Gastrocnemius medialis (tissue), 4 donors: ENCODE measurements at regions not wholly inside any gene's neighbourhood (a gene's known extent, or its start where the extent isn't known, plus 50 kb on each side); places are given as distances from the start of the nearest gene placed in this dataset.

ENCODE experiments used
- ATAC-seq, 2 donors: fragments of 150-250 bp; one replicate each; pipeline ENCODE4 v1.9.1; 2016
- DNase-seq, 2 donors: peaks; one replicate each; pipeline ENCODE4 v3.0.0-alpha.2; 2019
- H3K27ac ChIP-seq, 4 donors: fragments of 200-600 bp; sonication (generic); 1 replicate in 1 of 4; 2 replicates in 3 of 4; pipeline ENCODE4 v1.5.1; 2016 to 2018; ENCODE audit warnings: mild to moderate bottlenecking in 2 of 4, moderate library complexity in 1 of 4
- H3K27me3 ChIP-seq, 3 donors: fragments of 200-600 bp; sonication (generic) in 2 of 3; 1 replicate in 1 of 3; 2 replicates in 2 of 3; pipeline versions ENCODE4 v1.5.1 to v1.6.0; 2016 to 2019; ENCODE audit warnings: mild to moderate bottlenecking in 1 of 3, moderate library complexity in 1 of 3
- H3K36me3 ChIP-seq, 2 donors: fragments of 200-600 bp; sonication (generic) in 1 of 2; one replicate each; pipeline ENCODE4 v1.5.1; 2017 to 2018
- H3K4me1 ChIP-seq, 2 donors: fragments of 200-600 bp; sonication (generic) in 1 of 2; one replicate each; pipeline ENCODE4 v1.5.1; 2016 to 2017; ENCODE audit warnings: mild to moderate bottlenecking in 2 of 2
- H3K4me3 ChIP-seq, 4 donors: fragments of 200-600 bp; sonication (generic) in 3 of 4; 1 replicate in 1 of 4; 2 replicates in 3 of 4; pipeline ENCODE4 v1.5.1; 2016 to 2019; ENCODE audit warnings: mild to moderate bottlenecking in 2 of 4
- H3K9me3 ChIP-seq, 3 donors: fragments of 200-600 bp; sonication (generic) in 2 of 3; 1 replicate in 1 of 3; 2 replicates in 2 of 3; pipeline ENCODE4 v1.5.1; 2016 to 2019
- CTCF ChIP-seq, 5 experiments: fragments of 450-650 bp in 3 of 5; fragments of 200-600 bp in 2 of 5; sonication (generic) in 2 of 5; IDR thresholded peaks in 4 of 5; conservative IDR thresholded peaks in 1 of 5; 1 replicate in 4 of 5; 2 replicates in 1 of 5; pipeline ENCODE4 v1.5.1; 2016 to 2019; ENCODE audit warnings: antibody characterized with exemption in 5 of 5, mild to moderate bottlenecking in 3 of 5, moderate library complexity in 3 of 5
- POLR2A ChIP-seq, 2 donors: fragments of 450-650 bp; IDR thresholded peaks; one replicate each; pipeline ENCODE4 v1.6.1; 2017; ENCODE audit warnings: antibody characterized with exemption in 2 of 2, mild to moderate bottlenecking in 2 of 2, moderate library complexity in 2 of 2
- in situ Hi-C, 4 donors: fragments of 200-750 bp; cut with MboI; loops; one replicate each; pipeline versions ENCODE4 v1.15.0 to v1.8.0; 2017; ENCODE audit warnings: low sequenced_read_pairs in 4 of 4
- intact Hi-C: fragments of 100-400 bp; cut with DNase I; formaldehyde crosslinking; loops from one replicate; pipeline ENCODE4 v1.15.1; 2023; ENCODE audit warnings: low total_unique reads

DNA sequence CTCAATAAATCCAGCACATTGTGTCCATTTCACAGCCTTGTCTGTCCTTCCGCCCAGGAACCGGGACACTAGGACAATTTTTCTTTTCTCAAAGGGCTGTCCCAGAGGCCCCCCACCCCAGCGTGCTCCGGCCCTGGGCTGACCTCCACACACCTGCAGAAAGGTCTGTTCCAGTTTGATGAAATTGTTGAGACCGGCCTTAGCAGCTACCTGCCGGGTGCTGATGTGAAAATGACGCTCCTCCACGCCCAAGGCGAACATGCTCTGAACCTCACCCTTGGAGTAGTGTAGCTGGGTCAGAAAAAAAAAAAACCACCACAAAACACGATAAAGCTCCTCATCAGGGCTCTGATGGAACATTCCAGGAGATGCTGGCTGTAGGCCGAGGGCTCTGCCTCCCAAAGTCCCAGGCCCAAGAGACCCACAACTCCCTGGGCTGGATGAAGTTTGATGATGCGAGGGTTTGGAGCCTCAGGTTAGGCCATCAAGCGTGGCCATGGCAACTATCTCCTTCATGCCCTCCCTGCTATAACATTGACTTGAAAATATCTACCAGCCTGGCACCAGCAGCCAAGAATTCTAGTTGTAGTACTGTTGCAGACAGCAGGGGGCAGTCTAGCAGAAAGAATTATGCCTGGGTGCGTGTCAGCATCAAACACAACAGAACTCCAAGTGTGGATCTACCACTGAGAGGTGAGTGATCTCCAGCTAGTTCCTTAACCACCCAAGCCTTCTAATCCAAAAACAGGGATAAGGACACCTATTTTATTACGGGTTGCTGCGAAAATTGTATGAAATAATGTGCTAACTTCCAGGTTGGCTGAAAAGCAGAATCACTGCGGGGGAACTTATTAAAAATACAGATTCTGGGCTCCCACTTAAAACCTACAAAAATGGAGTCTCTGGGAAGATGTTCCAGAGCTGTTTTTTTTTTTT lies 62.1 kb downstream of the RMI2 start:
- intact Hi-C loops: loop anchor here (1.0 to 5.0 kb wide), 3 partner anchors 125 to 405 kb away; no protein-coding TSS in a partner anchor
- DNase-seq: peak; percentile 19 to 49
- H3K9me3 ChIP-seq: no peaks in the 10 kb centered on the region

DNA sequence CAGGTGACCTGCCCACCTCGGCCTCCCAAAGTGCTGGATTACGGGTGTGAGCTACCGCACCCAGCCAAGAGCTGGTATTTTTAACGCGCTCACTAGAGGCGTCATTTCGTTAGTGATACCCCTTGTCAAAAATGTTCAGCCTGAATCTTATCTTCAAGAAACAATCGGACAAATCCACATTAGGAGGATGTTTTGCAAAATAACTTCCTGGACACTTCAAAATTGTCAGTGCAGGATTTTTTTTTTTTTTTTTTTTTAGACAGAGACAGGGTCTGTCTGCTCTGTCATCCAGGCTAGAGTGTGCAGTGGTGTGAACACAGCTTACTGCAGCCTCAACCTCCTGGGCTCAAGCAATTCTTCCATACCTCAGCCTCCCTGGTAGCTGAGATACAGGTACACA lies 63.0 kb downstream of the RMI2 start:
- in situ Hi-C loops (loop anchor here in 1 of 4 donors (5.0 kb wide), 1 partner anchor 239 kb away; no protein-coding TSS in a partner anchor), intact Hi-C loops (loop anchor here (5.0 kb wide), 1 partner anchor 404 kb away; no protein-coding TSS in a partner anchor)
- TF ChIP-seq CTCF (IDR thresholded peaks at IDR 0.05 in 4 of 5, conservative IDR thresholded peaks at IDR 0.05 in 1 of 5): no peak
- TF ChIP-seq POLR2A (IDR thresholded peaks at IDR 0.05): no peak
- H3K4me1 ChIP-seq: no peaks in the 10 kb centered on the region
- H3K9me3 ChIP-seq: no peaks in the 10 kb centered on the region
- no peaks in the 10 kb centered on the region for H3K36me3 ChIP-seq
- ATAC-seq (no peak), DNase-seq (no peak)
- no peaks in the 10 kb centered on the region for H3K27me3 ChIP-seq
- H3K4me3 ChIP-seq: no peak overlapping the region
- H3K27ac ChIP-seq: no peak overlapping the region

More for the DNA sequence above, 62.1 kb downstream of the RMI2 start:
- H3K4me1 ChIP-seq: no peaks in the 10 kb centered on the region
- no peak overlapping the region for H3K4me3 ChIP-seq
- ATAC-seq: peak; percentile 57 to 65
- H3K27ac ChIP-seq: no peak overlapping the region
- no peaks in the 10 kb centered on the region for H3K36me3 ChIP-seq
- no peaks in the 10 kb centered on the region for H3K27me3 ChIP-seq
- in situ Hi-C loops: loop anchor here in 1 of 4 donors (5.0 kb wide), 1 partner anchor 240 kb away; no protein-coding TSS in a partner anchor
- TF ChIP-seq POLR2A (IDR thresholded peaks at IDR 0.05): no peak
- TF ChIP-seq CTCF (IDR thresholded peaks at IDR 0.05 in 4 of 5, conservative IDR thresholded peaks at IDR 0.05 in 1 of 5): peak; percentile 48 to 81 (median 68)

DNA sequence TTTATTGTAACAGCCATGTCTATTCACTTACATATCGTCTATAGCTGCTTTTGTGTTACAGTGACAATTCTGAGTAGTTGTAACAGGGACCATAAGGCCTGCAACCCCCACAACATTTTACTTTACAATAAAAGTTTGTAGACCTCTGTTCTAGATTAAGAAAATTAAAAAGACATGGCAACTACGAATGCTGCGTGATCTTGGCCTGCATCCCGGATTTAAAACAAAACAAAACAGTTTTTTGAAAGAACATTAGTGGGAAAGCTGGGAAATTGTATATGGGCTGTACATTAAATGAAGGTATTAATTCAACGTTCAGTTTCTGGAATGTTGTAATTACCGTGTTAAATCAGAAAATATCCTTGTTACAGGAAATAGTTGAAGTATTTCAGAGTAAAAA lies 64.1 kb downstream of the RMI2 start:
- Histone ChIP-seq H3K4me3 (no peak overlapping the region), H3K27me3 (no peaks in the 10 kb centered on the region), H3K9me3 (no peaks in the 10 kb centered on the region), H3K36me3 (no peaks in the 10 kb centered on the region), H3K27ac (no peak overlapping the region), H3K4me1 (no peaks in the 10 kb centered on the region)
- intact Hi-C loops: loop anchor here (5.0 kb wide), 1 partner anchor 403 kb away; no protein-coding TSS in a partner anchor
- no peak for ATAC-seq
- DNase-seq: no peak
- TF ChIP-seq POLR2A (IDR thresholded peaks at IDR 0.05) (no peak), CTCF (IDR thresholded peaks at IDR 0.05 in 4 of 5, conservative IDR thresholded peaks at IDR 0.05 in 1 of 5) (no peak)
- in situ Hi-C loops: loop anchor here in 1 of 4 donors (5.0 kb wide), 1 partner anchor 238 kb away; no protein-coding TSS in a partner anchor

DNA sequence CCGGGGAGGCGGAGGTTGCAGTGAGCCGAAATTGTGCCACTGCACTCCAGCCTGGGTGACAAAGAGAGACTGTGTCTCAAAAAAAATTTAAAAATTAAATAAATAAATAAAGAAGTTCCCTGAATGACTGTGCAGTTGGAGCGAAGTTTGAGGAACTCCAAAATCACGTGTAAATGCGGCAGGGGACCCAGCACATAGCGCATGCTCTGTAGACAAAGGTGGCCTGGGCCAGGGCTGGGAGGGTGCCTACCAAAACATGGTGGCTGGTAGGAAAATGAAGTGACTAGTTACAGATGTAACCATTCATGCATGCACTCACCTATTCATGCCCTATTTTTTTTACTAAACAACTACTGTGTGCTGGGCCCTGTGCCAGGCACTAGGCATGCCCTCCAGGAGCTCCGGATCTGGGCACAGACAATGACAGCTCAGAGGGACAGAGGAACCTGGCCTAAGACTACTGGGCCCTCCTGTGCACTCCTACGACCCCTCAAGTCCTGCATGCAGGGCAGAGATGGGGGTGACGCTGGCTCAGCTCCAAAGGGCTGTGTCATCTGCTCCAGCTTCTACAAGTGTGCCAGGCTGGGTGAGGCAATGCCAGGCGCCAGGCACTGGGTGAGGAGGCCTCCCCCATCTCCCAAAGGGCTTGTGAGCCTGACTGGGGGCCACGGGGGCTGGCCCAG lies 65.3 kb downstream of the RMI2 start:
- TF ChIP-seq POLR2A (IDR thresholded peaks at IDR 0.05) (no peak), CTCF (IDR thresholded peaks at IDR 0.05 in 4 of 5, conservative IDR thresholded peaks at IDR 0.05 in 1 of 5) (no peak)
- ATAC-seq (no peak), DNase-seq (no peak)
- Histone ChIP-seq H3K4me3 (no peak overlapping the region), H3K9me3 (no peaks in the 10 kb centered on the region), H3K27me3 (no peaks in the 10 kb centered on the region), H3K4me1 (no peaks in the 10 kb centered on the region), H3K36me3 (no peaks in the 10 kb centered on the region), H3K27ac (no peak overlapping the region)
- in situ Hi-C loops (loop anchor here in 1 of 4 donors (10.0 kb wide), 1 partner anchor 224 kb away; no protein-coding TSS in a partner anchor), intact Hi-C loops (no loop called here)
